HG03469 (cell line): ENCODE measurements at regions not wholly inside any gene's neighbourhood (a gene's known extent, or its start where the extent isn't known, plus 50 kb on each side); places are given as distances from the start of the nearest gene placed in this dataset.
"Not testable (repeated sequence)": the region's sequence is repeated elsewhere in the genome, so short reads cannot be mapped to it uniquely, and the experiment has no call there.

Experiments
- ATAC-seq: cut with Tn5 transposase; IDR thresholded peaks from one replicate; pipeline ENCODE4 v1.9.1; 2021; ENCODE audit warnings: mild to moderate bottlenecking, moderate library complexity, moderate number of reproducible peaks; ENCODE audit not compliant: unreplicated experiment

GRCh38 chr2:183892315-183892941 lies 705.9 kb upstream of the ZNF804A start:
- no peak for ATAC-seq

GRCh38 chr2:183898641-183899040 lies 699.7 kb upstream of the ZNF804A start:
- no peak for ATAC-seq

- ATAC-seq, result no peak
Observed at GRCh38 chr2:183901931-183902330, 696.4 kb upstream of the ZNF804A start.

DNA sequence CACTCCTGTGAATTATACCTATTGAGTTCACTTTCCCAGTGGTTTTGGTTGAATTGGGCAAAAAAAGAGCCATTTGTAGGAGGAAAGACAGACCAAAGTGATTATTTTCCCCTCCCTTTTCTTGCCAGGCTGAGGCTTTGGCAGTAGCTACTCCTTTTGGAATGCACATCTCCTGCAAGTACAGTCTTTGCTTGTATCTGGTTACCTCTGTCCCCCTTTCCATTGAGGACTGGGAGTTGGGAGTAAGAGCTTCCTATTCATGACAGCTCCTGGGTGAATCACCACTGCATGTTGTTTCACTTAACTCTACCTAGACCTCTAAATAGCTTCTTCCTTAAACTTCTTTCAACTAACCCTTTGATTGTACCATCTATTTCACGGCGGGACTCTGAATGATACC lies 695.3 kb upstream of the ZNF804A start:
- no peak for ATAC-seq

DNA sequence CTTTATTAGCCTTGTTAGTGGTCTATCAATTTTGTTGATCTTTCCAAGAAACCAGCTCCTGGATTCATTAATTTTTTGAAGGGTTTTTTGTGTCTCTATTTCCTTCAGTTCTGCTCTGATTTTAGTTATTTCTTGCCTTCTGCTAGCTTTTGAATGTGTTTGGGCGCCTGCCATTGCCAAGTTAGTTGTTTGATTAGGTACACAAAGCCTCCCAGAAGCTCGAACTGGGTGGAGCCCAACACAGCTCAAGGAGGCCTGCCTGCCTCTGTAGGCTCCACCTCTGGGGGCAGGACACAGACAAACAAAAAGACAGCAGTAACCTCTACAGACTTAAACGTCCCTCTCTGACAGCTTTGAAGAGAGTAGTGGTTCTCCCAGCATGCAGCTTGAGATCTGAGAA lies 682.3 kb upstream of the ZNF804A start:
- ATAC-seq, result not testable (repeated sequence)

- no peak for ATAC-seq
Observed at GRCh38 chr2:183919167-183919566, 679.2 kb upstream of the ZNF804A start.

DNA sequence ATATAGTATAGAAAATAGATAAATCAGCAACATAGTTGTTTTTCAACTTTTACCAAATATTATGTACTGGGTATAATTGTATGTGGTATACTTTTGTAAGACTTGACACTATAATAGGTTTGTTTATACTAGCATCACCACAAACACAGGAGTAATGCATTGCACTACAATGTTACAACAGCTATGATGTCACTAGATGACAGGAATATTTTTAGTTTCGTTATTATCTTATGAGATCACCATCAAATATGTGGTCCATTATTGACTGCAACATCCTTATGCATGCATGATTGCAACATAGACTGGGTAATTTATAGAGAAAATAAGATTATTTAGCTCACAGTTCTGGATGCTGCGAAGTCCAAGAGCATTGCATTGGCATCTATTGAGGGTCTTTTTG lies 678.4 kb upstream of the ZNF804A start:
- no peak for ATAC-seq

DNA sequence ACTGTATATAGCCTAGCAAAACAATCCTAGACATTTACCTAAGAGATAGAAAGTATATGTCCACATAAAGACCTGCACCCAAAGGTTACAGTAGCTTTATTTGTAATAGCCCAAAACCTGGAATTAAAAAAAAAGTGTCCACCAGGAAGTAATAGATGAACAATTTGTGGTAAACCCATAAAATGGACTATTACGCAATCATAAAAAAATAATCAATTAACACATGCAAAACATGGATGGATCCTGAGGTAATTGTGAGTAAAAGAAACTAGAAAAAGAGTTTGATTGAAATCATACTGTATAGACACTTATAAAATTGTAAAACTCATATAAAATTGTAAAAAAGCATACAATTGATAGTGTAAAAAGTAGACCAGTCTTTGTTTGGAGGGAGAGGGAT lies 673.0 kb upstream of the ZNF804A start:
- ATAC-seq, result no peak

DNA sequence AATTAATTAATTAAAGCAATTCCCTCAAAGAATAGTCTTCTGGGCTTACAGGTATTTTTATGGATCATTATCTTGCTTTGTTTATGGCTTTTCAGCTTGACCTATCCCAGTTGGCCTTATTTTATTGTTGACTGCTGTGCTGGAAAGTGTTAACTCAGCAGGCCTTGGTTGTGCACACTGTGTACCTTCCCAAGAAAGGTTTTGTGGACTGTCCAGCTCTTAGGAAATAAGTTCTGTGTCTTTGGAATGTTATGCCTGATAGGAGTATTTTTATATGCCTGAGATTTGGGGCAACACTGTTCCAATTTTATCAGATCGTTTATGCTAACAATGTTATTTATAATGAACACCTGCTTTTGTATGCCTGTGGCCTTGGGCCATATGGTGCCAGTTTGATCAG lies 671.9 kb upstream of the ZNF804A start:
- ATAC-seq, result no peak

DNA sequence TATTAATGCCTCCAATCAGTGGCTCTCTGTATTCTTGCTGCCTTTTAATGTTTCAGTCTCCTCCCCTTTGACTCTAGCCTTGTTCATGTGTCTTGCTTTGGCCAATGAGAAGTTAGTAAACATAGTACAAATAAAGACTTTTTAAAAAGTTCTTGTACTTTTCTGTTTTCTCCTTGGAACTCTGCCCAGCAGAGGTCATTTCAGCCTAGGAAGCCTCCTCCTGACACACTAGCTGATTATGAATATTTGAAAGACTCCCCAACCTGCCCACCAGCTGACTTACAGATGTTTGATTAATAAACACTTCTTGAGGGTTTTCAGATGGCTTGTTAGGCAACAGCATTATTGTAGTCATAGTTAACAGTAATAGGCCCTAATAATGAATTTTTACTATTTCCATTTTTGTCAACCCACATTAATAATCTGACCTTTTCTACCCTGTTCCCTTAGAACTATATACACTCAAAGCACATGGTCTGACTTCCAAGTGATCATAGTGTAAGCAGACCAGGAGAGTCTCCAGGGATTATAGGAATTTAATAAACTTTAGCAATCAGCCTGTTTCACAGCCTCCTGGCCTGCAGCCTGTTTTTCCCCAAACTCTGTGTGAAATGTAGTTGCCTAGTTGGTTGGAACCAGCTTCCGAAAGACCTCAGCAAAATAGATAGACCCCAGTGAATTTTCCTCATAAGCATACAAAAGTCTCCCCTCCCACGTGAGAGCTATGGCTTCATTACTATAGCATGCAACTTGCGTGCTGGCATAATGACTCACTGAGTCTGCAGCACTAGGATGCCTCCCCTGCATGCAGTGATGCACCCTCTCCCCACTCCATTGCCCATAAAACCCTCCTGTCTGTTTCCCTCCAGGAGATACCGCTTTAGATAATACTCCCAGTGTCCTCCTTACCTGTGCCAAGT lies 670.7 kb upstream of the ZNF804A start:
- no peak for ATAC-seq

DNA sequence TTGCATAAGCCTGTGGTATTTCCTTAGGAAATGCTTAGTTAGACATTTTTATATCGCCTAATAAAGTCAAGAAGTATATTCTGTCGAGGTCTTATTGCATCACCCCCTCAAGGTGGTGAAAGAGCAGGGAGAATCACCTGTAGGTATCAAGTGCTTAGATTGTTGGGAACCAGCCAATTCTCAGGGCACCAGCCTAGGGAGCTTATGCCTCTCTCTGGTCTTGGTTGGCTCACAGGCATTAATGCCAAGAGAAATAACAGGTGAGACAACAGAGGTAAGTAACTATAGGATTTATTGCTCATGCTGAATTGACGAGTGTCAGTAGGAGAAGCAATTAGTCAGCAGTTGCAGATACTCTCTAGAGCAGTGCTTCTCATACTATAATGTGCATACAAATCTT lies 663.3 kb upstream of the ZNF804A start:
- no peak for ATAC-seq

DNA sequence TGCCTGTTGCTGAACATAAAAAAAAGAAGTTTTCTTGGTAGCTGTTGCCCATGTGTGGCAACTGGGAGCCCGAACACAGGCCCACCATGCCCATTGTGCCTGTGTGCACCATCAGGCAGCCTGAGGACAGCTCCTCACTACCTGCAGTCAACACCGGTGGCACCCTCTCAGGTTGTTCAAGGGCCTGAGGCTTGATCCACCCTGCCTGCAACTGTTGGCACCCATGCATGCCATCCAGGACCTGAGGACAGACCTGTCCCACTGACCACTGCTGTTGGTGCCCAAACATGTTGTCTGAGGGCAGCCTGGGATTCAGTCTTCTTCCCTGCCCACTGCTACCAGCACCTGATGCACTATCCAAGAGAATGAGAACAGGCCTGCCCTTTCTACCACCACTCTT lies 661.1 kb upstream of the ZNF804A start:
- no peak for ATAC-seq

- no peak for ATAC-seq
Observed at GRCh38 chr2:183946193-183946592, 652.1 kb upstream of the ZNF804A start.

DNA sequence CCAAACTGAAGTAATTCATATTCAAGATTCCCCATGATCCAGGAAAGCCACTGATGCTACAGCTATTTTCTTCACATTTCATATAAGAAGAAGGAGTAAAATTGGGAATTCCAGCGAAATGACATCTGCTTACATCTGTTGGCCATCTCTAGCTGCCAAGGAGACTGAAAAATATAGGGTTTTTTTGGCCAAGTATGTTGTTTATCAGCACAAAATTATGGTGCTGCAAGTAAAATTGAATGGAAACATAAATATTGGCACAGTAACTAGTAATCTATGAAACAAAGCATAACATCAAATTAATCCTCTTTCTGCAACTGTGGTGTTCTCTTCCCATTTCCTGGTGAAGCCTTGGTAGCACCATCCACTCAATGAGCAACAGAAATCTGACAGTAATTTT lies 649.5 kb upstream of the ZNF804A start:
- ATAC-seq, result no peak

DNA sequence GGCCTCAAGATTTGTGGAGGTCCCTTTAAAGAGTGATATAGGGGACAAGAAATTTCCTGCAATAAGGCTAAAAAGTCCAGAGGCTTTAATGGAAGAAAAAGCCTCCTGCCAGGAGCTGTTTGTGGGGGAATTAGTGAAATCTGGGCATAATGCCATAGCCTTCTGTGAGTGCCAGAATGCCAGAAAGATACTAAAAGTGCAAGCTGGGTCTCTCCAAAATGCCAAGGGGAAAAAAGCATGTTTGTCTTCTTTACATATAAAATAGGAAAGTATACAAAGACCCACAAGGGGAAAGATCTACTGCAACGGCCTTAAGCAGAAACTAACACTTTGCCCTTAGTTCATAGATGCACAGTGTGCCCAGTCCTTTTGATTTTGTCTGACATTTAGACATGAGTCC lies 647.7 kb upstream of the ZNF804A start:
- no peak for ATAC-seq

- no peak for ATAC-seq
Observed at GRCh38 chr2:183951630-183952029, 646.7 kb upstream of the ZNF804A start.

DNA sequence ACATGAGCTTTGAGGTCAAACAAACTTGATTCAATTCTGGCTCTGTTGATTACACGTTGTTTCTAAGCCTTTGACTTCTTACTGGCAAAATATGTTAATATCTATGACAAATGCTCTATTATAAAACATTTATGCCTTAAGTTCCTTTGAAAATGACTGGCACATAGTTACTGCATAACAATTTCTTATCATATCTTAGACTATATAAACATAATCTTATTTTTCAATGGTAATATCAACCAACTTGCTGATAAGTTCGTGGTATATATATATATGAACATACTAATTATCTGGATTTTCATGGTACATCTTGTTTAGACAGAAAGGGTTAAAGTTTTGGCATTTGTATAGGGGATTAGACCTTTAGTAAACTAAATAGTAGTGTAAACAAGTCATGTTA lies 645.6 kb upstream of the ZNF804A start:
- no peak for ATAC-seq

- no peak for ATAC-seq
Observed at GRCh38 chr2:183963609-183964008, 634.7 kb upstream of the ZNF804A start.

GRCh38 chr2:183964565-183964964 lies 633.8 kb upstream of the ZNF804A start:
- ATAC-seq, result no peak

DNA sequence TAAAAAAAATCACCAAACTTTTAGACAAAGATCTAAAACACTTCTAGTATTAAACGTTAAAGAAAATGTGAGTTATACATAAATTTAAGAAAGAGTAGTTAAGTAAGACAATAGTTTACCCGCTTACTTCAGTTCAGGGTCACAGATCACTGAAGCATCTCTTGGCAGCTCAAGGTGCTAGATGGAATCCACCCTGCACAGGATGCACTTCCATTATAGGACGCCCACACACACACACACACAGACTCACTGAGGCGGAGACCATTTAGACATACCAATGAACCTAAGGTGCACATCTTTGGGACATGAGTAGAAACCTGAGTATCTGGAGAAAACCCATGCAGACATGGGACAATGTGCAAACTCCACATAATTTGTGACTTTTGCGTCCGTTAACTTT lies 630.6 kb upstream of the ZNF804A start:
- no peak for ATAC-seq

DNA sequence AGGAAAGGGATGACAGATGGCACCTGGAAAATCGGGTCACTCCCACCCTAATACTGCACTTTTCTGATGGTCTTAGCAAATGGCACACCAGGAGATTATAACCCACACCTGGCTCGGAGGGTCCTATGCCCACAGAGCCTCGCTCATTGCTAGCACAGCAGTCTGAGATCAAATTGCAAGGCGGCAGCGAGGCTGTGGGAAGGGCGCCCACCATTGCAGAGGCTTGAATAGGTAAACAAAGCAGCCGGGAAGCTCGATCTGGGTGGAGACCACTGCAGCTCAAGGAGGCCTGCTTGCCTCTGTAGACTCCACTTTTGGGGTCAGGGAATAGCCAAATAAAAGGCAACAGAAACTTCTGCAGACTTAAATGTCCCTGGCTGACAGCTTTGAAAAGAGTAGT lies 622.7 kb upstream of the ZNF804A start:
- ATAC-seq, result not testable (repeated sequence)

- ATAC-seq, result no peak
Observed at GRCh38 chr2:183984871-183985270, 613.5 kb upstream of the ZNF804A start.
